ENCODE measurements at regions not wholly inside any gene's neighbourhood (a gene's known extent, or its start where the extent isn't known, plus 50 kb on each side); places are given as distances from the start of the nearest gene placed in this dataset.

DNA sequence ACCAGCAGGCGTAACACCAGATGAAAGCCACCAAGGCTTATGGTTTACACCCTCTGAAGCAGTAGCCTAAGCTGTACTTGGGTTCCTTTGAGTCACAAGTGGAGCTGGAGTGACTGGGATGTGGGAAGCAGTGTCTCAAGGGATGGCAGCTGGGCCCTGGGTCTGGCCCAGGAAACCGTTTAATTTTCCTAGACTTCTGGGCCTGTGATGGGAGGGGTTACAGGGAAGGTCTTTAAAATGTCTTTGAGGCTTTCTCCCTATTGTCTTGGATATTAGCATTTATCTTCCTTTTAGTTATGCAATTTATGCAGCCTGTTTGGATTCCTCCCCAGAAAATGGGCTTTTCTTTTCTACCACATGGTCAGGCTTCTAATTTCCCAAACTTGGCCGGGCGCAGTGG is 568.2 kb downstream of the ANKRD7 start:
- no peaks in the 10 kb centered on the region for H3K27me3 Mint-ChIP-seq
- H3K4me3 ChIP-seq (ENCODE audit: control extremely low read depth in 1 of 5, extremely low read depth in 1 of 5, insufficient read depth in 1 of 5, low read depth in 2 of 5, low read length in 4 of 5): no peak overlapping the region
- no peak overlapping the region for H3K4me3 Mint-ChIP-seq
- no peak overlapping the region for H3K9ac ChIP-seq (ENCODE audit: low read length)
- H3K4me1 ChIP-seq (ENCODE audit: control insufficient read depth in 2 of 2, insufficient read depth in 2 of 2, low read length in 2 of 2): no peaks in the 10 kb centered on the region
- no peak overlapping the region for H3K27ac ChIP-seq (ENCODE audit: low read length in 2 of 2)
- H4K20me1 ChIP-seq (ENCODE audit: control insufficient read depth, insufficient read depth, low read length, poor library complexity, severe bottlenecking): no peaks in the 10 kb centered on the region
- no peak for DNase-seq
- WGBS (ENCODE audit: insufficient coverage): 100% methylated on average over 4 of the region's 4 CpGs
- H3K36me3 ChIP-seq (replicated peaks in 1 of 2; ENCODE audit: control extremely low read depth in 1 of 2, control insufficient read depth in 1 of 2, extremely low read depth in 1 of 2, insufficient read depth in 2 of 2, low read length in 1 of 2): no peaks in the 10 kb centered on the region
- POLR2A ChIA-PET: no interaction called here
- no peak for ATAC-seq (ENCODE audit: low read depth)
- no peak overlapping the region for H2AFZ ChIP-seq (ENCODE audit: insufficient read depth, low read depth, low read length, poor library complexity, severe bottlenecking)
- CTCF ChIA-PET: no interaction called here
- intact Hi-C loops (cut with micrococcal nuclease): no loop called here
- H3K4me1 Mint-ChIP-seq: no peaks in the 10 kb centered on the region
- no peak for TF ChIP-seq EZH2 (IDR thresholded peaks at IDR 0.05; ENCODE audit: borderline replicate concordance, insufficient read depth, low read depth, low read length, poor library complexity, severe bottlenecking)
- H3K9me3 ChIP-seq (ENCODE audit: control extremely low read depth in 1 of 3, control insufficient read depth in 2 of 3, insufficient read depth in 1 of 3, low read length in 2 of 3): no peaks in the 10 kb centered on the region
- H3K27me3 ChIP-seq (replicated peaks in 1 of 4; ENCODE audit: control extremely low read depth in 1 of 4, control insufficient read depth in 3 of 4, insufficient read depth in 4 of 4, low read length in 3 of 4): no peaks in the 10 kb centered on the region
- H3K79me2 ChIP-seq (ENCODE audit: control insufficient read depth, insufficient read depth, low read length): no peaks in the 10 kb centered on the region
- no peak overlapping the region for H3K4me2 ChIP-seq (replicated peaks; ENCODE audit: low read depth, low read length, poor library complexity, severe bottlenecking)
- H3K27ac Mint-ChIP-seq: no peak overlapping the region
- H3K9me3 Mint-ChIP-seq (ENCODE audit: insufficient read depth): no peaks in the 10 kb centered on the region

DNA sequence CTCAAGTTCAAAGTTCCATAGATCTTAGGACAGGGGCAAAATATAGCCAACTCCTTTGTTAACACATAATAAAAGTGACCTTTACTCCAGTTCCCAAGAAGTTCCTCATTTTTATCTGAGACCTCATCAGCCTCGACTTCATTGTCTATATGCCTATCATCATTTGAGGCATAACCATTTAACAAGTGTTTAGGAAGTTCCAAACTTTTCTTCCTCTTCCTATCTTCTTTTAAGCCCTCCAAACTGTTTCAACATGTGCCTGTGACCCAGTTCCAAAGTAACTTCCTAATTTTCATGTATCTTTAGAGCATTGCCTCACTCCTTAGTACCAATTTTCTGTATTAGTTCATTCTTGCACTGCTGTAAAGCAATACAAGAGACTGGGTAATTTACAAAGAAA is 569.1 kb downstream of the ANKRD7 start:
- no peak for TF ChIP-seq EZH2 (IDR thresholded peaks at IDR 0.05; ENCODE audit: borderline replicate concordance, insufficient read depth, low read depth, low read length, poor library complexity, severe bottlenecking)
- TF ChIP-seq, protein P1, sequence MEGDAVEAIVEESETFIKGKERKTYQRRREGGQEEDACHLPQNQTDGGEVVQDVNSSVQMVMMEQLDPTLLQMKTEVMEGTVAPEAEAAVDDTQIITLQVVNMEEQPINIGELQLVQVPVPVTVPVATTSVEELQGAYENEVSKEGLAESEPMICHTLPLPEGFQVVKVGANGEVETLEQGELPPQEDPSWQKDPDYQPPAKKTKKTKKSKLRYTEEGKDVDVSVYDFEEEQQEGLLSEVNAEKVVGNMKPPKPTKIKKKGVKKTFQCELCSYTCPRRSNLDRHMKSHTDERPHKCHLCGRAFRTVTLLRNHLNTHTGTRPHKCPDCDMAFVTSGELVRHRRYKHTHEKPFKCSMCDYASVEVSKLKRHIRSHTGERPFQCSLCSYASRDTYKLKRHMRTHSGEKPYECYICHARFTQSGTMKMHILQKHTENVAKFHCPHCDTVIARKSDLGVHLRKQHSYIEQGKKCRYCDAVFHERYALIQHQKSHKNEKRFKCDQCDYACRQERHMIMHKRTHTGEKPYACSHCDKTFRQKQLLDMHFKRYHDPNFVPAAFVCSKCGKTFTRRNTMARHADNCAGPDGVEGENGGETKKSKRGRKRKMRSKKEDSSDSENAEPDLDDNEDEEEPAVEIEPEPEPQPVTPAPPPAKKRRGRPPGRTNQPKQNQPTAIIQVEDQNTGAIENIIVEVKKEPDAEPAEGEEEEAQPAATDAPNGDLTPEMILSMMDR (IDR thresholded peaks at IDR 0.05): no peak

More for the DNA sequence above, 569.1 kb downstream of the ANKRD7 start:
- no peaks in the 10 kb centered on the region for H3K27me3 ChIP-seq (replicated peaks in 1 of 4; ENCODE audit: control extremely low read depth in 1 of 4, control insufficient read depth in 3 of 4, insufficient read depth in 4 of 4, low read length in 3 of 4)
- intact Hi-C loops (cut with micrococcal nuclease): no loop called here
- H3K4me2 ChIP-seq (replicated peaks; ENCODE audit: low read depth, low read length, poor library complexity, severe bottlenecking): no peak overlapping the region
- no peaks in the 10 kb centered on the region for H3K79me2 ChIP-seq (ENCODE audit: control insufficient read depth, insufficient read depth, low read length)
- WGBS (ENCODE audit: insufficient coverage): 20% methylated on average over 1 of the region's 1 CpG
- Mint-ChIP-seq H3K27me3 (no peaks in the 10 kb centered on the region), H3K9me3 (ENCODE audit: insufficient read depth) (no peaks in the 10 kb centered on the region), H3K27ac (no peak overlapping the region), H3K4me1 (no peaks in the 10 kb centered on the region), H3K4me3 (no peak overlapping the region)
- H3K4me3 ChIP-seq (ENCODE audit: control extremely low read depth in 1 of 5, extremely low read depth in 1 of 5, insufficient read depth in 1 of 5, low read depth in 2 of 5, low read length in 4 of 5): no peak overlapping the region
- ChIA-PET POLR2A (no interaction called here), CTCF (no interaction called here)
- DNase-seq (no peak), ATAC-seq (ENCODE audit: low read depth) (no peak)
- no peaks in the 10 kb centered on the region for H3K36me3 ChIP-seq (replicated peaks in 1 of 2; ENCODE audit: control extremely low read depth in 1 of 2, control insufficient read depth in 1 of 2, extremely low read depth in 1 of 2, insufficient read depth in 2 of 2, low read length in 1 of 2)
- H3K9me3 ChIP-seq (ENCODE audit: control extremely low read depth in 1 of 3, control insufficient read depth in 2 of 3, insufficient read depth in 1 of 3, low read length in 2 of 3): no peaks in the 10 kb centered on the region
- H3K27ac ChIP-seq (ENCODE audit: low read length in 2 of 2): no peak overlapping the region
- H3K4me1 ChIP-seq (ENCODE audit: control insufficient read depth in 2 of 2, insufficient read depth in 2 of 2, low read length in 2 of 2): no peaks in the 10 kb centered on the region
- H2AFZ ChIP-seq (ENCODE audit: insufficient read depth, low read depth, low read length, poor library complexity, severe bottlenecking): no peak overlapping the region
- no peak overlapping the region for H3K9ac ChIP-seq (ENCODE audit: low read length)
- no peaks in the 10 kb centered on the region for H4K20me1 ChIP-seq (ENCODE audit: control insufficient read depth, insufficient read depth, low read length, poor library complexity, severe bottlenecking)
